NCI-H345 (cell line): ENCODE measurements at regions not wholly inside any gene's neighbourhood (a gene's known extent, or its start where the extent isn't known, plus 50 kb on each side); places are given as distances from the start of the nearest gene placed in this dataset.

ENCODE experiments used
- DNase-seq: peaks from one replicate; lab custom pipeline; 2025; lab: John Stamatoyannopoulos, UW

- DNase-seq: no peak
Measured at GRCh38 chr4:181679754-181680153, 563.4 kb upstream of the TENM3 start.

DNA sequence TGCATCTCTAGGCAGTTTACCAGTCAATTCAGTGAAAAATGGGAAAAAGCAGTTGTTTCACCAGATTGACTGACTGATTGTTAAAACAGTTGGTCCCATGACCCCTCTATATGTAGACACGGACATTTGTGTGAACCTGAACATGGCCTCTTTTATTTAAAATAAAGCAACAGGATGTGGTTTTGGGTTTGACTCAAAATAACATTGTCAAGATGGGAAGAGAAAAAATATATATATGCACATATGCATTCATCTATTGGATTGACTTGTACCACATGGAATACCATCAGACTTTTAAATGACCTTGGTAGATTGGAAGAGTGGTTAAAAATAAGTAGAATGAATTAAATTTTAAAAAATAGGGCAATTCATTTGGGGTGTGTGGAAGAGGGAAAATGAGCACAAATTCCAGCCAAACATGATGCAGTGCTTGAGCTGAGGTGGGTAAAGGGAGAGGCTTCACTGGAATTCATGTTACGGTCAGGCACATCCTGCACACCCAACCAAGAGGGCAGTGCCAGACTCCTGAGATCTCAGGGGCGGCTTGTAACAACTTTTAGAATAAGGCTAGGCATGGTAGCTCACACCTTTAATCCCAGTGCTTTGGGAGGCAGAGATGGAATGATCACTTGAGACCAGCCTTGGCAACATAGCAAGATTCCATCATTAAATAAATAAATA, 560.7 kb upstream of the TENM3 start:
- DNase-seq: no peak

DNA sequence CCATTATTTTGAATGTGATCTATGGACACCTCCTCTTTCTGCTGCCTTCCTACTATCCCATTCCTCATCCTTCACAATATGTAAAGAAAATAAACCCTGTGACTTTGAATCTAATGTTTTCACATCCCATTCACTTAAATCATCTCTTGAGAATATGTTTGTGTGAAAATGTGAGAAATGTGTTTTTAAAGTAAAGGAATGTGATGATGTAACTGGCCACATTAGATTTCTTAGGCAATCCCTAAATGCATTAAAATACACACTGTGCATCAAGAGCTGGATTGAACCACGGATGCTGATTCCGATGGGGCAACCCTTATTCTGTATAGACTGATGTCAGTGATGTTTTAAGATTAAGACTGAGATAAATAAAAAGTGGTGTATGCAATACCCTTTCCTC, 558.9 kb upstream of the TENM3 start:
- DNase-seq: no peak

GRCh38 chr4:181685461-181685860, 557.7 kb upstream of the TENM3 start:
- no peak for DNase-seq

DNA sequence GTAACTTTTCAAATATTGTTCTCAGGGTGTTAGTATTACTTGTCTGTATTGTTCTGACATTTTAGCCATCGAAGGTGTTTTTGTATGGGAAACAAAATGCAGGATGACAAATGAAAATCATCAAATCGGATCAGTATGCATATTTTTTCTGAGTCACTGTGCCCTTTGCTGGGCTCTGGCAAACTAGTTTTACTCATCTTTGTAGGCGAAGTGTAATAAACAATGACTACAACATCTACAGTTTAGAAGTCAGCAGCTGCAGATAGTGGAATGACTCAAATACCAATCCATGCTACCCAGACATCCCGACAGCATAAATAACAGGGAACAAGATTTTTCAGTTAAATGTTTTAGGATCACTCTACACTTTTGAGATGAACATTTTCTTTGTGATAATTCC, 557.3 kb upstream of the TENM3 start:
- no peak for DNase-seq

- no peak for DNase-seq
Measured at GRCh38 chr4:181687116-181687515, 556.1 kb upstream of the TENM3 start.

GRCh38 chr4:181688432-181688831, 554.8 kb upstream of the TENM3 start:
- DNase-seq: no peak

GRCh38 chr4:181688872-181689271, 554.3 kb upstream of the TENM3 start:
- no peak for DNase-seq

GRCh38 chr4:181690498-181690897, 552.7 kb upstream of the TENM3 start:
- DNase-seq: no peak

- no peak for DNase-seq
Measured at GRCh38 chr4:181692965-181693364, 550.2 kb upstream of the TENM3 start.

DNA sequence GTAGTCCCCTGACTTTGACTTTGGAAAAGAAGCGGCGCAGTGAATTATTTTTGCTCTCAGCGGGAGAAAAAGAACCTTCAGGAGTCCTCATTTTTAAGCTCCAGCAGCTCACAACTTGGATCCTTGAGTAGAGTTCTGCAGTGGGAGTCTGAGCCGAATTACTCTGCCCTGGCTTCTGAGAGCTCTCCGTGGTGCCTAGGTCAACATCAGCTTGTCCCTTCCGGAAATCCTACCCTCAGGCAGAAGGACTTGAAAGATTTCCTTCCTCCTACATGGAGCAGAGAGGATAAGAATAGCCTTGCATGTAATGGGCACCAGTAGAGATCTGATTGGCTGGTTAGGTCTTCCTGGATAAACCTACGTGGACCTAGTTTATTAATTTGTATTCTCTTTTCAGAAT, 549.7 kb upstream of the TENM3 start:
- DNase-seq: no peak

GRCh38 chr4:181698221-181698620, 545.0 kb upstream of the TENM3 start:
- no peak for DNase-seq

GRCh38 chr4:181701214-181701613, 542.0 kb upstream of the TENM3 start:
- DNase-seq: no peak

GRCh38 chr4:181701894-181702293, 541.3 kb upstream of the TENM3 start:
- no peak for DNase-seq

- DNase-seq: no peak
Measured at GRCh38 chr4:181702864-181703495, 540.2 kb upstream of the TENM3 start.

DNA sequence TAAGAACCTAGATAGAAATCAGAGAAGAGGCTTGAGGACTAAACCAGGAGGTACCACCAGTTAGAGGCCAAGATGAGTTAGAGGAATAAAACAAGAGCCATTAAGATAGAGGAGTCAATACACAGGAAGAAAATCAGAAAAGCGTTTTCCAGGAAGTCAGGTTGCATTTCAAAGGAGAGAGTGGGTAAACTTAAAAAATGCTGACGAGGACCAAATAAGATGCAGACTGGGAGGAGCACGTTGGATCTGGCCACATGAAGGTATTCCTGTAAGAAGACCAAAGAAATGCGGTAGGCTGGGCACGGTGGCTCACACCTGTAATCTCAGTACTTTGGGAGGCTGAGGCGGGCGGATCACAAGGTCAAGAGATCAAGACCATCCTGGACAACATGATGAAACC, 533.1 kb upstream of the TENM3 start:
- DNase-seq: no peak

GRCh38 chr4:181711387-181711786, 531.8 kb upstream of the TENM3 start:
- no peak for DNase-seq

DNA sequence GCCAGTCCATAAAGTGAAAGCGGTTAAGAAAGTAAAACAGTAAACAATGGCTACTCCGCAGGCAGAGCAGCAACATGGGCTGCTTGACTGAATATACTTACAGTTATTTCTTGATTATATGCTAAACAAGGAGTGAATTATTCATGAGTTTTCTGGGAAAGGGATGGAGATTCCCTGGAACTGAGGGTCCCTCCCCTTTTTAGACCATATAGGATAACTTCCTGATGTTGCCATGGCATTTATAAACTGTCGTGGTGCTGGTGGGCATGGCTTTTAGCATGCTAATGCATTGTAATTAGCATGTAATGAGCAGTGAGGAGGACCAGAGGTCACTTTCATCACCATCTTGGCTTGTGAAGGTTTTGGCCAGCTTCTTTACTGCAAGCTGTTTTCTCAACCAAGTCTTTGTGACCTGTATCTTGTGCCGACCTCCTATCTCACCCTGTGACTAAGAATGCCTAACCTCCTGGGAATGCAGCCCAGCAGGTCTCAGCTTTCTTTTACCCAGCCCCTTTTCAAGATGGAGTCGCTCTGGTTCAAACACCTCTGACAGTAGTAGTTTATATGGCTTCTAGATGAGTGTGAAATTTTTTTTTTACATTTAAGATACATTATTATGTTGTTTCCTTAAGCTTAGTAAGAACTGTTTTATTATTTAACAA, 514.8 kb upstream of the TENM3 start:
- no peak for DNase-seq

DNA sequence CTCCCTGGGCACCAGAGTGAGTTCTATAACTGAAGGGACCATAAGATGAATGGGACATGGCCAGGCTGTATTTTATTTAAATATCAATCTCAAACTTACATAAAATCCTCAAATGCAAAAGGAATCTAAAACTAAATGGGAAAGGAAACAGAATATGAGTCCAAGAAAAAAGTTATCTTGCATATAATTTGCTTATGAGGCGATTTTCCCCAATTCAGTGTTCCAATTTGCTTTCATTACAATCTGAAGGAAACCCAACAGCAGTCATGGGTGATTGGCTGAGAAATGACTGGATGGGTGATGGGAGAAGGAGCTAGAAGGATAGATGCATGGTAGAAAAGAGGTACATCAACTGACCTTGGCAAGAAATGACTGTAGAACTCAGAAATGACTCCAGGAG, 511.3 kb upstream of the TENM3 start:
- no peak for DNase-seq

GRCh38 chr4:181737744-181738143, 505.5 kb upstream of the TENM3 start:
- no peak for DNase-seq

- no peak for DNase-seq
Measured at GRCh38 chr4:181739031-181739430, 504.2 kb upstream of the TENM3 start.

- no peak for DNase-seq
Measured at GRCh38 chr4:181741513-181741912, 501.7 kb upstream of the TENM3 start.

- no peak for DNase-seq
Measured at GRCh38 chr4:181745933-181746625, 497.1 kb upstream of the TENM3 start.
